ENCODE measurements at regions not wholly inside any gene's neighbourhood (a gene's known extent, or its start where the extent isn't known, plus 50 kb on each side); places are given as distances from the start of the nearest gene placed in this dataset.

GRCh38 chr1:55347866-55348265 lies 132.7 kb upstream of the USP24 start:
- no peaks in the 10 kb centered on the region for H3K9me2 ChIP-seq (ENCODE audit: low read depth, low read length)
- H4K20me1 ChIP-seq (ENCODE audit: insufficient read depth, low read length): no peaks in the 10 kb centered on the region
- no peaks in the 10 kb centered on the region for H3K79me2 ChIP-seq (ENCODE audit: insufficient read depth, low read length)
- no peak overlapping the region for H3K4me3 ChIP-seq (ENCODE audit: low read depth, low read length, poor library complexity, severe bottlenecking)
- H3K4me2 ChIP-seq (ENCODE audit: low read length): no peak overlapping the region
- H3K36me3 ChIP-seq (ENCODE audit: insufficient read depth, low read length): no peaks in the 10 kb centered on the region
- H3F3A ChIP-seq (ENCODE audit: insufficient read depth, low read length): no peaks in the 10 kb centered on the region
- H3K27ac ChIP-seq (ENCODE audit: low read depth, low read length, poor library complexity, severe bottlenecking): no peak overlapping the region
- no peak overlapping the region for H2AFZ ChIP-seq (ENCODE audit: low read length)
- H3K9me3 ChIP-seq (ENCODE audit: low read length): no peaks in the 10 kb centered on the region
- H3K4me1 ChIP-seq (ENCODE audit: insufficient read depth, low read length, severe bottlenecking): no peaks in the 10 kb centered on the region
- TF ChIP-seq CTCF (IDR thresholded peaks at IDR 0.05; ENCODE audit: low read length) (no peak), EZH2 (IDR thresholded peaks at IDR 0.05; ENCODE audit: borderline replicate concordance, low read length) (no peak)
- H3K9ac ChIP-seq (ENCODE audit: low read length): no peak overlapping the region
- H3K27me3 ChIP-seq (ENCODE audit: insufficient read depth, low read length): no peaks in the 10 kb centered on the region; the same call in 1 of the 2 replicates

GRCh38 chr1:55347041-55347440 lies 131.9 kb upstream of the USP24 start:
- no peak for TF ChIP-seq CTCF (IDR thresholded peaks at IDR 0.05; ENCODE audit: low read length)
- TF ChIP-seq EZH2 (IDR thresholded peaks at IDR 0.05; ENCODE audit: borderline replicate concordance, low read length): no peak
- Histone ChIP-seq H3K9ac (ENCODE audit: low read length) (no peak overlapping the region), H3F3A (ENCODE audit: insufficient read depth, low read length) (no peaks in the 10 kb centered on the region), H2AFZ (ENCODE audit: low read length) (no peak overlapping the region), H4K20me1 (ENCODE audit: insufficient read depth, low read length) (no peaks in the 10 kb centered on the region), H3K27me3 (ENCODE audit: insufficient read depth, low read length) (no peaks in the 10 kb centered on the region; the same call in 1 of the 2 replicates), H3K9me2 (ENCODE audit: low read depth, low read length) (no peaks in the 10 kb centered on the region), H3K4me3 (ENCODE audit: low read depth, low read length, poor library complexity, severe bottlenecking) (no peak overlapping the region), H3K4me2 (ENCODE audit: low read length) (no peak overlapping the region), H3K36me3 (ENCODE audit: insufficient read depth, low read length) (no peaks in the 10 kb centered on the region), H3K4me1 (ENCODE audit: insufficient read depth, low read length, severe bottlenecking) (no peaks in the 10 kb centered on the region), H3K9me3 (ENCODE audit: low read length) (no peaks in the 10 kb centered on the region), H3K79me2 (ENCODE audit: insufficient read depth, low read length) (no peaks in the 10 kb centered on the region), H3K27ac (ENCODE audit: low read depth, low read length, poor library complexity, severe bottlenecking) (no peak overlapping the region)

- no peak overlapping the region for H3K4me2 ChIP-seq (ENCODE audit: low read length)
- H3K9ac ChIP-seq (ENCODE audit: low read length): no peak overlapping the region
- H4K20me1 ChIP-seq (ENCODE audit: insufficient read depth, low read length): no peaks in the 10 kb centered on the region
- no peak overlapping the region for H3K4me3 ChIP-seq (ENCODE audit: low read depth, low read length, poor library complexity, severe bottlenecking)
- no peak overlapping the region for H2AFZ ChIP-seq (ENCODE audit: low read length)
- no peaks in the 10 kb centered on the region for H3K9me2 ChIP-seq (ENCODE audit: low read depth, low read length)
- H3K27me3 ChIP-seq (ENCODE audit: insufficient read depth, low read length): no peaks in the 10 kb centered on the region; the same call in 1 of the 2 replicates
- H3K9me3 ChIP-seq (ENCODE audit: low read length): no peaks in the 10 kb centered on the region
- H3K79me2 ChIP-seq (ENCODE audit: insufficient read depth, low read length): no peaks in the 10 kb centered on the region
- no peaks in the 10 kb centered on the region for H3F3A ChIP-seq (ENCODE audit: insufficient read depth, low read length)
- TF ChIP-seq EZH2 (IDR thresholded peaks at IDR 0.05; ENCODE audit: borderline replicate concordance, low read length): no peak
- no peak for TF ChIP-seq CTCF (IDR thresholded peaks at IDR 0.05; ENCODE audit: low read length)
- H3K36me3 ChIP-seq (ENCODE audit: insufficient read depth, low read length): no peaks in the 10 kb centered on the region
- no peaks in the 10 kb centered on the region for H3K4me1 ChIP-seq (ENCODE audit: insufficient read depth, low read length, severe bottlenecking)
- H3K27ac ChIP-seq (ENCODE audit: low read depth, low read length, poor library complexity, severe bottlenecking): no peak overlapping the region
Measured at GRCh38 chr1:55346586-55346985, 131.4 kb upstream of the USP24 start.
